ENCODE measurements at regions not wholly inside any gene's neighbourhood (a gene's known extent, or its start where the extent isn't known, plus 50 kb on each side); places are given as distances from the start of the nearest gene placed in this dataset.

GRCh38 chr5:169350759-169351240, 49.9 kb upstream of the SLIT3 start:
- Mint-ChIP-seq H3K4me1 (no peaks in the 10 kb centered on the region), H3K9me3 (no peaks in the 10 kb centered on the region), H3K27me3 (ENCODE audit: low read depth) (no peaks in the 10 kb centered on the region; the same call in 1 of the 2 replicates), H3K36me3 (no peaks in the 10 kb centered on the region), H3K27ac (no peak overlapping the region), H3K4me3 (no peak overlapping the region)
- no peak for TF ChIP-seq ZBTB43 (CRISPR knock-in tag; IDR thresholded peaks at IDR 0.05)
- POLR2A ChIA-PET = no interaction called here
- CTCF ChIA-PET = no interaction called here
- DNase-seq (ENCODE audit: low spot score) (no peak), ATAC-seq (no peak)

Data from WTC11 (cell line).